Dedifferentiated amniotic fluid mesenchymal stem cell (primary cell): ENCODE measurements at regions not wholly inside any gene's neighbourhood (a gene's known extent, or its start where the extent isn't known, plus 50 kb on each side); places are given as distances from the start of the nearest gene placed in this dataset.
A peak's percentile ranks its signal among the peaks of the same experiment; 100 is the strongest.
"Not testable (repeated sequence)": the region's sequence is repeated elsewhere in the genome, so short reads cannot be mapped to it uniquely, and the experiment has no call there.

ENCODE experiments used
- DNase-seq: peaks from one replicate; pipeline ENCODE4 v3.0.0-alpha.2; 2016; ENCODE audit errors: extremely low spot score

DNA sequence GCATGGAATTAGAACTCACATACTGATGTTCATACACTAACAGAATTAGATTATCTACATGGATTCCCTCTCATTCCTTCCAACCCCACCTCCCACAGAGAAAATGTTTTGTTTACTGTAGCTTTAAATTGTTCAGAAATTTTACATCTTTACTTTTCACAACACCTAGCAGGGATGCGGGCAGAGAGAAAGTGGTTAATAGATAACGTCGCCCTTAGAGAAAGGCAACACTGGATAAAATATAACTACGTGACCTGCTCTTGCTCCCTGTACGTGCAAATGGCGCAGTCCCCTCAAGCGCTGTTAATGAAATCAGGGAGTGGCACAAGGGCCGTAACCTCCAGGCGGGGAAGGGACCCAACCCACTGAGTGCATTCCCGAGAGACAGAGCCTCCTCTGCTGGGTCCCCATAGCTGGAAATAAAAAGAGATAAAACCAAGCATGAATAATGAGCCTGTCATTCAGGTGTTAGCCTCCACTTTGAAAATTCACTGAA lies 125.3 kb upstream of the DAPK1 start:
- DNase-seq: no peak

GRCh38 chr9:87374023-87374919 lies 123.4 kb upstream of the DAPK1 start:
- not testable (repeated sequence) for DNase-seq

DNA sequence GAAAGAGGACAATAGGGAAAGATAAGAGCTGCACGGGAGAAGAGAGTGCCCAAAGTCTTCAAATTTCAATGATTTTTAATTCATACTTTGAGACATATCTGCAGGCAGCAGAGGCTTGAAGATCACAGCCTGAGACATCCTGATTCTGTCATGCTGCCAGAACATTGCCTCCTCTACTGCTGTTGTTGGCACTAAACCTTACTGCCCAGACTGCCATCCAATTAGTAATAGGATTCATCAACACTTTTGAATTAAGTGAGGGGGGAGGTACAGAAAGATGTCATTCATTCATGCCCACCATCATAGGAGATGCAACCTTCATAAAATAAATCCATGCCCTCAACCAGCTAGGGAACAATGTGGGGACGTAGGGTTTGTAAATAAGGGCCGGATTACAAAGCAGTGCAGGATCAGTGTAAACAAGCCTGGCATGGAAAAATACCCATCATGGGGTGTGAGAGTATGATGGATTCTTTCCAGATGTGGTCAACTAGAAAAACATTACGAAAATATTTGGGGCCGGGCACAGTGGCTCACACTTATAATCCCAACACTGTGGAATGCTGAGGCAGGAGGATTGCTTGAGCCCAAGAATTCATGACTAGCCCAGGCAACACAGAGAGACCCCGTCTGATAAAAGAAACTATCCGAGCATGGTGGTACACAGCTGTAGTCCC lies 122.1 kb upstream of the DAPK1 start:
- peak; percentile 87 for DNase-seq

DNA sequence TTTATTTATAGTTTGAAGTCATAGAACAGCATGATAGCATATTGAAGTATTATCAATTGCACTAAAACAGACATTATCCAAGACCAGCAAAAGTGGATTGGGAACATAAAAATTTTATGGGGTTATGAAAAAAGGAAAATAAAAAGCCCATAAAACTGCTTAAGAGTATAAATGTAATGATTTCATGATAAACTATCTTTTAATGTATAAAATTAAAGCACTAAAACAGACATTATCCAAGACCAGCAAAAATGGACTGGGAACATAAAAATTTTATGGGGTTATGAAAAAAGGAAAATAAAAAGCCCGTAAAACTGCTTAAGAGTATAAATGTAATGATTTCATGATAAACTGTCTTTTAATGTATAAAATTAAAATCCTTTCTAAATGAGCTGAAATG lies 119.0 kb upstream of the DAPK1 start:
- DNase-seq: no peak

- no peak for DNase-seq
Measured at GRCh38 chr9:87379300-87379699, 118.4 kb upstream of the DAPK1 start.

DNA sequence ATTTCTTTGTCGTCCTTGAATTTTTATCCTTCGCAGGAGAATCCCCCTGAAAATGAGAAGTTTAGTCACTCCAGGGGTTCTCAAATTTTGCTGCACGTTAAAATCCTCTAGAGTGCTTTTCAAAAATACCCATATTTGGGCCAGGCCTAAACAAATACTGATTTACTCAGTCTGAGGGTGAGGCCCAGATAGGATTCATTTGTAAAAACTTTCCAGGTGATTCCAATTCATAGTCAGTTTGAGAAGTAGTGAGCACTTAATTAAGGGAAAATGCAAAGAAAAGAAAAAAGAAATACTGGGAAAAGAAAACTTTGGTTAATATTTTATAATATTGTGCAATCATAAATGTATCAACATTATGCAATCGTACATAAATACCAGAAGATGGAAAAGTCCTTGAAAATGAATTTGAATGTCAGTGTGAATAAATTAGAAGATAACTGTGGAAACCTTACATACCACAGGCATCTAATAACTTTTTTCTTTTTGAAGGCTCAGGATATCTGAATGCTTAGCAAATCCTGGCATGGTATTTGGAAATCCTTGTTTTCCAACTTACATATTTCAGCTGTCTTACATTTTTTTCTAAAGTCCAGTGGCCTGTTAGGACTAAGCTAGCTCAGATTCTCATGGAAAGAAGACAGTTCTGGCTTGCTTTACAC lies 116.5 kb upstream of the DAPK1 start:
- DNase-seq: peak; percentile 94

DNA sequence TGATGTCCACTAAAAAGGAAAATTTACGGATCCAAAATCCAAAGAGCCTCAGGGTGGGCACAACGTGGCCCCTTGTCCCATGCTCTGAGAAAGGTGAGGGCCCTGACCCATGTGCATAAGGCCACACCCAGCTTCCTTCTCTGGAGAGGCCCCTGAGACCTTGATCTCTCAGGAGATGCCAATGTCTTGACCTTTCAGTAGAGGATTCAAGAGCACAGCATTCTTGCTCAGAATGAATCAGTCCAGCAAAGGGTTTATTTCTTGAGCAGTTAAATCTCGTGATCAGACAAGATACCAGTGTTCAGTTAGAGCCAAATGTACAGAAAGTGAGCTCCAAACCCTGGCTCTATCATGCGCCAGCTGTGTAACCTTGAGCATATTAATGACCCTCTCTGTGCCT lies 115.9 kb upstream of the DAPK1 start:
- no peak for DNase-seq

- DNase-seq: no peak
Measured at GRCh38 chr9:87382900-87383299, 114.8 kb upstream of the DAPK1 start.

DNA sequence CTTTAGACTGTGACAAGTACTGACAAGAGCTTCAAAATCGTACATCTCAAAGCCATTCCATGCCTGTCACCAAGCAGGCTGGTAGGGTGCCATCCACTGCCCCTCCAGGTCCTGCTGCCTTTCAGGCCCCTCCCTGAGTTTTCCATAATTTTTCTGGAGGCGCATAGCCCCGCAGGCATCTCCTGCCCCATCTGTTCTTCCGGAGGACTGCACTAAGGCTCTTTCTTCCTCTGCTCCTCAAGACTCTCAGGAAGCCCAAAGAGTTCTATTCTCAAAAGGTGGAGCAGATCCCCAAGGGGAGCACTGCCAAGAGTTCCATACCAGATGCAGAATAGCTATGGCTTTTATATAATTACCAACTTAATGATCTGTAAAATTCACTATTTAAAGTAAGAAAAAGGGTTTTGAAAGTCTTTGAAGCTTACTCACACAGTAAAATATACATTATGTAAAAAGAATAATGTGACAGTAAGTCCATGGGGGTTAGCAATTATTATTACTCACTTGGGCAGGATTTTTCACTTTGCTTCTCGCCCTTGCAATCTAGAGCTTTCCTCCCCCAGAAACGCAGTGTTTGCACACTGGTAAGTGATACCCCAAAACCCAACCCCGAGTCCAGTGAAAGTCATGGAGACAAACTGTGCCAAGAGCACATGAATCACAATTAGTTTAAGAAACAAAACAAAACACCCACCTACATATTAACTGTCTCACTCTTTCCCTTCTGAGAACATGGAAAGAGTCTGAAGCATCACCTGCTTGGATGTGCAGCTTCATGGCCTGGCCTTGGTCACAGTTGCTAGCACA lies 114.1 kb upstream of the DAPK1 start:
- no peak for DNase-seq

DNA sequence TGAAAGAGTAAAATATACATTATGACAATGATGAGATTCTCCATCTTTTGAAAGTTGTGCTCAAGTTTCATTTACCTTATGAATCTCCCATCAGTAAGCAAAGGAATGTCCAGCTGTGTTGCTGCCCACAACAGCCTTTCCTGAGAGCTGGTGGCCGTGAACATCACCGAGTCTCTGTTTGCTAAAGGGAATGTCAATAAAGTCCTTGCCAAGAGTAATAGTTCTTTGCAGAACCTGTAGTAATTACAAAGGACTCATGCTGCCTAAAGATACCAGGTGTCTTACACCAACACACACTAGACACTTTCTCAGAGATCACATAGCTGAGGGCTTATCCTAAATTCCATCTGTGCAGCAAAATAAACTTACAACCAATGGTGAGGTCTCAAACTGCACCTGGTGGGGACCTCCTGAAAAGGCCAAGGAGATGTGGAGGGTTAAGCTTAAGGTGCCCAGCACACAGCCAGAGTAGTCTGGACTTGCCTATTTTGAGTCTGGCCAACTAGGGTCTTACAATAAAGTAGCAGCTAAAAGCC lies 111.1 kb upstream of the DAPK1 start:
- DNase-seq: no peak

DNA sequence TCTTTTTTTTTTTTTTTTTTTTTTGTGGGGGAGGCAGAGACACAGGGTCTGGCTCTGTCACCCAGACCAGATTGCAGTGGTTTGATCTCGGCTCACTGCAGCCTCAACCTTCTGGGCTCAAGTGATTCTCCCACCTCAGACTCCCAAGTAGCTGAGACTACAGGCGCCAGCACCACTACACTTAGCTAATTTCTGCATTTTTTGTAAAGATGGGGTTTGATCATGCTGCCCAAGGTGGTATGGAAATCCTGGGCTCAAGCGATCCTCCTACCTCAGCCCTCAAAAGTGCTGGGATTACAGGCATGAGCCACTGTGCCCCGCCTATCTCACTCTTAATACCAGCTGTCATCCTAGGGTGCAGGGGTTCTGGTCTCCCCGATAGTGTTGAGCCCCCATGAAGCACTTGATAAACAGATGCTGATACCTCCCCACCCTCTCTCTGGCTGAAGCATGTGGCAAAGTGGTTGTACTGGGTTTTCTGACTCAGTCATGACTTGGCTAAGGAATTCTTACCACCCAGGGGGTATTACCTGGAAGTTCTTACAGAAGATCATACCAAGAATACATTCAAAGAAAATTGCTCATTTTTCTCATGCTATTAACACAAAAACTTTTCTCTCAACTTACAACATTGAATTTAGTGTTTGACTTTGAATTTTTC lies 110.2 kb upstream of the DAPK1 start:
- no peak for DNase-seq

DNA sequence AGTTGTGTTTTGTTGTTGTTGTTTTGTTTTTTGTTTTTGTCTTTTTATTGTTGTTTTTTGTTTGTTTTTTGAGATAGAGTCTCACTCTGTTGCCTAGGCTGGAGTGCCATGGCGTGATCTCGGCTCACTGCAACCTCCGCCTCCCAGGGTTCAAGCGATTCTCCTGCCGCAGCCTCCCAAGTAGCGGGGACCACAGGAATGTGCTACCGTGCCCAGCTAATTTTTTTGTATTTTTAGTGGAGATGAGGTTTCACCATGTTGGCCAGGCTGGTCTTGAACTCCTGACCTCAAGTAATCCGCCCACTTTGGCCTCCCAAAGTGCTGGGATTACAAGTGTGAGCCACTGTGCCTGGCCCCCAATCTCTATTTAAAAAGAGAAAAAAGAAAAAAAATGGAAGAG lies 109.0 kb upstream of the DAPK1 start:
- not testable (repeated sequence) for DNase-seq

DNA sequence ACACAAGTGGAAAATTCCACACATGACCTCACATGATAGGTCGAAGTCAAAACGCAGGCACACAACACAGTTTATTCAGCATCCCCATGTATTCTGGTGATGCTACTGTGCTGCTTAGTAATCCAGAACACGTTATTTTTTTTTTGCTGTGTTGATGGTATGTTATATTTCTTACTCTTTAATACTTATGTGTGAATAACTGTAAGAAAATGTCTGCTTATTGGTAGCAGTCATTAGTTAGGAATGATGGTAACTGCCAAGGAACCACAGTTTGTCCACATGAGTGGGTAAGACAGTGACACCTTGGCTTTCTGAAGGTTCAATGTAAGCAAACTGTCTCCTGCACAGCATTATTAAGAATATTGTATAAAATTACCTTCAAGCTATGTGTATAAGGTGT lies 107.7 kb upstream of the DAPK1 start:
- no peak for DNase-seq

DNA sequence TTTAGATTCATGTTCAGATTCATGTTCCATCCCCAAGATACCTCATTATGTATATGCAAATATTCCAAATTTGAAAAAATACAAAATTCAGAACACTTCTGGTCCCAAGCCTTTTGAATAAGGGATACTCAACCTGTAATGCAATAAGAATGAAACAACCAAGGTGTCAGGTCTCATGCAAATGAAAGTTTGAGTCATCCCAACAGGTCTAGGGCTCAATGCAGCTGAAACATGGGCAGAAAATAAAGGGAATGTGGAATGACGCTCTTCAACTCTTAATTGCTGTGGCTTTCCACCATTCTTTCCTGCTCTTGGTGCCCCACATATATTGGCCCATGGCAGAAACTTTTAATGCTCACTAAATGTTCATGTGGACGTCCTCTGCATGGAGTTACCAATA lies 107.3 kb upstream of the DAPK1 start:
- no peak for DNase-seq

GRCh38 chr9:87392086-87392485 lies 105.6 kb upstream of the DAPK1 start:
- no peak for DNase-seq

- no peak for DNase-seq
Measured at GRCh38 chr9:87393706-87394230, 103.9 kb upstream of the DAPK1 start.

DNA sequence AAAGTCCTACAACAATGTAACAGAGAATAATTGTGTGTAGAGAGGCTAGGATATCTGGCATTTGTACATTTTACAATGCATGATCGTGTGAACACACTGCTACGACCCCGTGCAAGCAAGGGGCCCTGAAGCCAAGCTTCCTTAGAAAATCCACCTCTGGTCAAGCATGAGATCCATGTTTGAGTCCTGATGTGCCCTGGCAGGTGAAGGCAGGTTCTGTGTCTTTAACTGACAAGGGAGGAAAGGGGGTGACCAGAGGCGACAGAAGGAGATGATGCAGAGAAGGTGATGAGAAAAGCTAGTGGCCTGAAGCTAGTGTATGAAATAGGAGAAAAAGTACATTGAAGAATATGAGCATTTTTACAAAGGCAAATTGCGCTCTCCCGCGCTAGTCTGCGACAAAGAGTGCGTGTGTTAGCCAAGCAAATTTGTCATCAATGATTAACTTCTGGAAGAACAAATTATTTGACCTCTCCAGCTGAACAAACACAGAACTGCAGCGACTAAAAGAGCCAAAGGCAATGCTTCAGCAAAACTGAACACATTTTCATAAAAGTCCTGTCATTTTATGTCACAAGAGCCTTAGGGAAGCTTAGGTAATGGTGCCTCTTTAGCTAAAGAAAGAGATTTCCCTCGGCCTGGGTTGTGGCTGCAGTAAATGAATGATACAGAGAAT lies 101.7 kb upstream of the DAPK1 start:
- DNase-seq: no peak

- no peak for DNase-seq
Measured at GRCh38 chr9:87401681-87402080, 96.0 kb upstream of the DAPK1 start.

GRCh38 chr9:87402537-87402936 lies 95.1 kb upstream of the DAPK1 start:
- no peak for DNase-seq
